GM21786 (cell line): ENCODE measurements at regions not wholly inside any gene's neighbourhood (a gene's known extent, or its start where the extent isn't known, plus 50 kb on each side); places are given as distances from the start of the nearest gene placed in this dataset.
"Not testable (repeated sequence)": the region's sequence is repeated elsewhere in the genome, so short reads cannot be mapped to it uniquely, and the experiment has no call there.

ENCODE experiments used
- ATAC-seq: cut with Tn5 transposase; IDR thresholded peaks from one replicate; pipeline ENCODE4 v1.9.1; 2021; ENCODE audit not compliant: unreplicated experiment

DNA sequence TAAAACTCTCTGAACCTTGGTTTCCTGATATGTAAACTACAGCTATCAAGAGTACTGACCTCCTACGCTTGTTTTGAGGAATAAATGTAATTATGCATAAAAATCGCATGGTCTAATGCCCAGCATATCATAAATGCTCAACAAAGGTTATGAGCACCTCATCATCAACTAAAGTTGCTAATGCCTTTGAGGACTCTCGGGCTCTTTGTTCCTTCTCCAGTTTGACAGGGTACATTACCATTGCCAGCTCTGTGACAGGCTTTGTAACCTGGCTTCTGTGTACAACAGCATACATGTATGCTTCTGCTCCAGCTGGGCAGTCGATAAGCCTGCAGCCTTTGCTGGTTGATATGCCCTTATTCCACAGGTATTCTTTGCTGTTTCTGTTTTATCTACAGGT, 95.2 kb downstream of the C9orf152 start:
- ATAC-seq, result no peak

DNA sequence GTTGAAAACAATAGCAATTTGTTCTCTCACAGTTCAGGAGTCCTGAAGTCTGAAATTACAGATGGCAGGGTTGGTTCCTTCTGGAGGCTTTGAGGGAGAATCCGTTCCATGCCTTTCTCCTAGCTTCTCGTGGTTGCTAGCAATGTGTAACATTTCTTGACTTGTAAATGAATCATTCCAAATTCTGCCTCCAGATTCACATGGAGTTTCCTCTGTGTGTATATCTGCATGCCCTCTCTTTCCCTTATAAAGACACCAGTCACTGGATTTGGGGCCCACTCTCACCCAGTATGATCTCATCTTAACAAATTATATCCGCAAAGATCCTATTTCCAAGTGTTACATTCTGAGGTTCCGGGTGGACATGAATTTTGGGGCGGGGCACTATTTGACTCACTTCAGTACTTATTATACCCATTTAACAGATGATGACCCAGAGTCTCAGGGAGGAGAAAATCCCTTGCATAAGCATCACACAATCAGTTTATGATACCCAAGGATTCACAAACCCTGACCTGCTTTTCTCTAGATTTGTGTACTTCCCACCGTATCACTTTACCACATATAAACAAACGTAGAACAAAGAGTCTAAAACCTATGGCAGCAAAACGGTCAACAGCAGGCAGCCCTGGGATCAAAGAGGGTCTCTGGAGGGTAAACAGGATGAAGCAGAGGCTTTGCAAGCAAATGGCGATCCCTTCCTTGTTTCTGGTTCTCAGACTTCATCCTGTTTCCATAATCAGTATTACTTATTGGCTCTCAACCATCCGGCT, 93.7 kb downstream of the C9orf152 start:
- ATAC-seq, result no peak

DNA sequence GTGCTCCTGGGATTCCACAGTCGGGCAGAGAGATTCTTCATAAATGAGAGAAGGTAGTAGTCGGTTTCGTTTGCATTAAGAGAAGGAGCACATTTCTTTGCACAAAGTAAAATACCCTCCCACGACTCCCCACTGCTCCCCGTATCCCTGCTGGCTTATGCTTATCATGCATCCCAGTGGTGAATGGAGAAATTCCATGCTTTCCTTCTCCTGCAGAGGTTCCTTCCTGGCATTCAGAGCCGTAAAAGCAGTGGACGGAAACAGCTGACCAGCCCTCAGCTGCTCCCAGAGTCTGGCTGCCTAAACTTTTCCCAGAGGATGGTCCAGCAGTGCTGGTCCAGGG, 93.1 kb downstream of the C9orf152 start:
- no peak for ATAC-seq

DNA sequence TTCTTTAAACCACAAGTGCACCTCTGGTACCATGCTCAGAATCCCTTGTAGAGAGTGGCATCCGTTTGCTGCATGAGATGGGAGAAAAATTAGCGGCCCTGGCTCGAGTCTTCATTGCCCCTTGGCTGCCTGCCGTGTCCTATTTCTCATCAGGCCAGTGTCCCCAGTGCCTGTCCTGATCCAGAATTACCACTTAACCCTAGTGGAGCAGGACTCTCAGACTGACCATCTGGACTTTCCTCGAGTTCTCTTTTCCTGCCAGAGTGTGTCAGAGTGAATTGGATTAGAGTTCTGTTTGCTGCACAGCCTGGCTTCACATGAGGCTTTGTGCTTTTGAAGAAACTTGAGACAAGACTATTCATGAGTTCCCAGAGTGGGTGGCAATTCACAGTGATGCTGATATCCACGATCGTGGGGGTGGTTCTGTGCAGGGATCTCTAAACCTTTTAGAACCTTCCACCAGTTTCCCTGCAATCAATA, 92.6 kb downstream of the C9orf152 start:
- ATAC-seq, result no peak

DNA sequence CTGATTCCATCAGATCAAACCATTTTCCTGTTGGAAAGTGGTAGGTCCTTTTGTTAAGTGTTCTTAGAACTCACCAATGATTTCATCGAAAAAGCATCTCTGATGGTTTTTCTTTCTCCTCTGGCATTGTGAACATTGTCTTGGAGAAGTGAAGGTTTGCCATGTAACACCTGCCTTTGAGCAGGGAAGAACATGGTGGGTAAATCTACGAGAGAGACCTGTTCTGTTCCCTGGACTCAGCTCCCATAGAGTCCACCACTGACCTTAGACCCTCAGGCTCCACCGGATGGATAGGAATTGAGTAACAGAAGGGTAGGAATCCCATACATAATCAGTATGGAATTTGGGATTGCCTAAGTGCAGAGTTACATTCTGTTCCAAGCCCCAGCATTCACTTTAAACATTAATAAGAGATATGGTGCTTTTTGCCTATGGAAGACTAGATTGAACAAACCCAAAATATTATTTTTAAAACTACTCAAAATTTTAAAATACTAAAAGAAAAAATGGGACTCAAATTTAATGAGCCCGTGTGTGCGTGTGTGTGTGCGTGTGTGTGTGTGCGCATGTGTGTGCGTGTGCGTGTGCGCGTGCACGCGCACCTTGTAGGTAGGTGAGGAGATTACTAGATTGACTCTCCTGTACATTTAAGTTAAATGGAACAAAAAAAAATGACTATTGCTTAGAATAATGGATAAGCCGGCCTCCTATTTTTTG, 92.0 kb downstream of the C9orf152 start:
- ATAC-seq, result no peak

DNA sequence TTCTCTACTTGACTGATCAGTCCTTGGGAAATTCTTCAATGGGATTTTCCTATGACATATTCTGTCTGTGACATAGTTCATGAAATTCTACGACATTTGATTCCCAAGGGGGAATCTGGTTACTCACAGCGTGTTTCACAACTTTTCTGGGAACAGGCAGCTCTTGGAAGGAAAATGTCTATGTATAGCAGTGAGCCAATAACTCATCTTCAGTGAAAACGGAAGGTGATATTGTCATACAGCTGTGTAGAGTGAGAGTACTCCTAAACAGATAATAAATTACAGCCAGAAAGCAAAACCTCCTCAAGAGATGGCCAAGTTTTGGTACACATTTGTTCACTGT, 91.4 kb downstream of the C9orf152 start:
- ATAC-seq, result no peak

DNA sequence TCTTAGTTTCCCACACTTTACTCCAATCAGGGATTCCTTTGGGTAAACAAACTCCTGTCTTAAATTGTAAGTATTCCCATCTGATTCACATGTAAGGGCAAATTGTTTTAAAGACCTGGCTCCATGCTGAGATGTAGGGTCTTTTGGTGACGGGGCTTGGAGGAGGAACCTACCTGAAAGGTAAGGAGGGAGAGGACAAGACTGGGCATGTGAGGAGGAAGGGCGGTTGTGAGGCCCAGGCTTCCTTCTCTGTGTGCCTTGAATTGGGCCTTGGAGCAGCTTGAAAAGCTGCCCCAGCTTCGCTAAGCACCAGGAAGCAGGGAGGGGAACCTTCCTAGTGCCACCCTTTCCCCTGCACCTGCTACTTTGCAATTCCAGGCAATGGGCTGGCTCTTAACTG, 86.8 kb downstream of the C9orf152 start:
- no peak for ATAC-seq

DNA sequence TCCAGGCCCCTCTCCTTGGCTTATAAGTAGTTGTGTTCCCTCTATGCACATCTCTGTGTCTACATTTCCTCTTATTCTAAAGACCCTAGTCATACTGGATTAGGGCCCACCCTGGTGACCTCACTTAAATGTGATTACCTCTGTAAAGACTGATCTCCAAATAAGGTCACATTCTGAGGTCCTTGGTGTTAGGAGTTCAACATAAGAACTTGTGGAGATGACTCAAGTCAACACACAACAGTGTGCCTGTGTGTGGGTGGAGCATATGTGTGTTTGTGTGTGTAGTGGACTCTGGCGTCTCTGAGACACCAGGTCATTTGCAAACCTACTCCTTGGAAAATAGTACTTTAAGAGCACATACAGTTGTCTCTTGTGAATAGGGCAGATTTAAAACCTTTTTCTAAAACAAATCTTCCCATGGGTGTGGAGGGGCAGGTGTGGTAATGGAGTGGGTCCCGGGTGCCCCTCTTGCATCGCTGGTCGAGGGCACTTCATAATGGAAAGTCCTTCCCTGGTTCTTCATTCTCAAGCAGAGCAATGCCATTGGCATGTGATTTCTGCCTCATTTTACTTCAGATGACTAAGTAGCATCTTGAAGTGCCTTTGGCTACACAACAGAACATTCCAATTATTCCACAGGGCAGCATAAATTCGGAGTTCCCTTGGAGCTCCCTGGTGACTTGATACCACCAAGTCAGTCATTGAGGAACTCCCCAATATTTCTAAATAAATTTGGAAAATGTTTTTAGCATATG, 84.4 kb downstream of the C9orf152 start:
- ATAC-seq, result no peak

DNA sequence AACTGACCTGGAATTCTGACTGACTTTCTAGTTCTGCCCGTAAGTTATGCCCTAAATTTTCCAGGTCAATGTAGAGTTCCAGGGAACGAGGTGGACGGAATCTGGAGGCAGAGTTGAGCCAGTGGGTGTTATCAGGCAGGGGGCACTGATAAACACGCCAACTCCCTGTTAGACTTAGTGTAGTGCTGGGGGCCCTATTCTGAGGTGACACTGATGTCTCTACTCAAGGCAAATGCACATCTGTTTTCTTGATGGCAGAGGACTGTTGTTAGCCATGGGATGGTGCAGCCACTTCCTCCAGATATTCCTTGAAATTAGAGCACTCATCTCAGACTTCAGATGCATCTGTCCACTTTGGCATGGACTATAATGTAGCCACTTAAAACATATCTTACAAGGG, 83.5 kb downstream of the C9orf152 start:
- ATAC-seq, result no peak

DNA sequence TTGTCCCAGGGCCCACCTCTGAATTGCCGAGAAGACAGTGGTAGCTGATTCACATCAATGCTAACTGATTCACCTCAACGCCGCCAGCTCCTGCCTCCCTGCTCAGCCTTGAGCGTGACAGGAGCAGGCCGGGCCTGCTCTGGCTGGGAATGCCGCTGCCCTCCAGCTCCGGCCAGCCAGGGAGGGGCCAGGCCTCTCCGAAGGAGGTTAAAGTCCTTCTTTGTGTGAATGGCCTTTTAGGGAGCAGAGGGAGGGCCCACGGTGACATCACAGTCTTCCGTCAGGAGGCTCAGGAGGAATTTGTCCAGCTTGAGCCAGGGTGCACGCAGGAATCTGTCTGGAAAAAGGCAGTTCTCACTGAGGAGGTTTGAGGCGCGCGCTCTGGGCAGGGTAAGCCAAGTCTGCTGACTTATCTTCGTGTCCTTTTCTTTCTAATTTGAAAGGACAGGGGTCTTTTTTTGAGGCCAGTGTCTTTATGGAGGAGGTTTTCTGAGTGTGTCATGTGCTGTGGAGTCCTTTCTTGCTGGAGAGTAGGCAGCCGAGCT, 82.7 kb downstream of the C9orf152 start:
- ATAC-seq, result no peak

DNA sequence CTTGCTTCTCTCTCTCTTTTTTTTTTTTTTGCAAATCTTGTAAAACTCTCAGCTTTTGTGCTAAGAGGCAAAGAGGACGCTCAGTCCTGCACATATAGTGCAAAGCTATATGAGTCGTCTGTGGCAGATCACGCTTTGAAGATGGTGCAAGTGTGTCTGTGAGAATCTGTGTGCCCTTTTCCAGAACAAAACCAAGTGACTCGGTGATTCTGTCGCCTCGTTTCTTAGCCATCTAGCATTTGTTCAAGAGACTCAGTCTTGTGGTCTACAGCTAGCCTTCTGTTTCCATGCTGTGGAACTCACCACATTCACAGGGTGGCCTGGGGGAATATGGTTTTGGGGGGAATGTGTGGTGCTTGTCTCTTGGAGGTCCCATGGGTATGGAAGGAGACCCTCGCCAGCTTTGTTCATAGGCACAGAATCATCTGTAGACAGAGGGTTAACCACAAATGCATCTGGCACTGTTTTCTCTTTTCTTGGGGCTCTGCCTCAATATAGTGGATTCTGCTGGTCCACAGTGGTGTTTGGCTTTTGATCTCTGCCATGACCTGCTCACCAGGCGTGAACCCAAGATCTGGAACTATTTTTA, 82.1 kb downstream of the C9orf152 start:
- ATAC-seq, result no peak

DNA sequence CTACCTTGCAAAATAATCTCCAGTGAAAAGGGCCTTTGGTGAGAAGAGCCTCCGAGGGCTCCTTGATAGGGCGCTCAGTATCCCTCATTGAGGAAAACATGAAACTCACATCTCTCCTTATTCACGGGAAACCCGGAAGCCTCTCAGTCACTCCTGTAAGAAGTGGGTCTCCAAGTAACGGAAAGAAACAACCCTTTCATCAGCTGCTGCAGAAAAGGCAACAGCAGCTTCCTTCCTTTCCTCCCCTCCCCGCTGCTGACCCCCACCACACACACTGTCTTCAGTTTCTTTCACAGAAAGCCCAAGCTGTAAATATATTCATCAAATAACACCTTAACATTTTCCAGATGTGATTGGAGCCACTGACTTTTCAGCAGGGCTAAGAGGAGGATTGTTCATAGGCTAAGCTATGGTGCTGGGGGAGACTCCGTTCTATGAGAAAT, 81.4 kb downstream of the C9orf152 start:
- no peak for ATAC-seq

DNA sequence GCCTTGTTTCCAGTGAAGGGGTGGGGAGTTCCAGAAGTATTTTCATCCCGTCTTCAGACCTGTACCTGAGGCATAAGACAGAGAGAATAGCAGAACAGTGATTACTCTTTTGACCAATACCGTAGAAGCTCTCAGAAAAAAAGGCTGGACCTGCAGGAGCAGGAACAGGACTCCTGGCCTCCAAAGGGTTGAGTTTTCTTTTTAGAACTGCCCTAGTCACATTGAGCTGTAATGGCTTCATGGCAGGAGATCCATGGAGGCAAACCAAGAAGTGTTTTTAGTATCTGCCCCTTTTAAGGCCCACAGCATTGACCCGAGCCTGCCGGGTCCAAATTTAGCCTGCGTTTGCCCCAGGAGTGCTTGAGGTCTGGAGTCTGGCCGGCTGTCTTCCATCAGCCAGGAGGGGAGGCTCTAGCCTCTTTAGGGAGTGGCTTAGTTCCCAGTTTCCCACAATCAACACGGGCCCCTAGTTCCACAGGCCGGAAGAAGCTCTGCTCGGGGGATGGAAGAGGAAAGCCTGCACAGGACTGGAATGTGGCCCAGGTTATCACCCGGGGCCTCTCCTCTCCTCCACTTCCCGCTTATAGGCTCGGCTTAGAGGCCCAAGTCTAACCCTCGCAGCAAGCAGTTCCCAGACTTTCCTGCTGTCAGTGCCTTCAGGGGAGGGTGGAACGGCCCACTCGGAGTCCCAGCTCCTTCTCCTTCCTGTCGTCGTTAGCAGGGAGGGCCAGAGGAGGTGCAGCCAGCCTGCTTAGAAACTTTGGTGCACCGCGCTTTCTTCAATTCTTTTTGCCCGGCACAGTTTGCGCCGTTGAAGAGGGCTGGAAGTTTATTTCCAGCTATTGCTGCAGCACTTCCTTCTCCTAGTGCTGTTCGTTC, 80.7 kb downstream of the C9orf152 start:
- no peak for ATAC-seq

DNA sequence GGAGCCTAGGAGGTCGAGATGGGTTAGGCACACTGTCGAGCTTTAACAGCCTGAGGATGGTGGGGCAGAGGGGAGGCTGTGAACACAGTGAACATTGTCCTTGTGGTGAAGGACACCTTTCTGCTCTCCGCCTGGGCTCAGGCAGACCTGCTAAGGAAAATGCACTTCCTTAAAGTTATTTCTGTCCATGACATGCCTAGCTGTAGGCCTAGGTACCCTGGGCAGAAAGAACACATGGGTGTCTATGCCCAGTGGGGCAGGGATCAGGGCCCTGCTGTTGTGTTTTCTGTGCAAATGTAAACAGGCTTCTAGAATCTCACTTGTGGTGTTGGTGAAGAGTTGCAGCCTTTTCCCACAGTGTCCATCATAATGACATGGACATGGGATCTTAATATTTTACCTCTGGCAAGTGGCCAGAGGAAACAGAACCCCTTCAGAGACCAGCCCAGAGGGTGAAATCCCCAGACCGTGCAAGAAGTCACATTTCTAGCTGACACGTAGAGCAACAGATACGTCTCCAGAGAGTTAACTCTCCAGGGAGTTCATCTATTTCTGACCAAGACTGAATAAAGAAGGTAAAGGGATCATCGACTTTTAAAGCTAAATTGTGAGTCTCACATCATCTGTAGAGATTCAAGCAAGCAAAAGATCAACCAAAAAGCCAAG, 79.2 kb downstream of the C9orf152 start:
- ATAC-seq, result peak; percentile 77

DNA sequence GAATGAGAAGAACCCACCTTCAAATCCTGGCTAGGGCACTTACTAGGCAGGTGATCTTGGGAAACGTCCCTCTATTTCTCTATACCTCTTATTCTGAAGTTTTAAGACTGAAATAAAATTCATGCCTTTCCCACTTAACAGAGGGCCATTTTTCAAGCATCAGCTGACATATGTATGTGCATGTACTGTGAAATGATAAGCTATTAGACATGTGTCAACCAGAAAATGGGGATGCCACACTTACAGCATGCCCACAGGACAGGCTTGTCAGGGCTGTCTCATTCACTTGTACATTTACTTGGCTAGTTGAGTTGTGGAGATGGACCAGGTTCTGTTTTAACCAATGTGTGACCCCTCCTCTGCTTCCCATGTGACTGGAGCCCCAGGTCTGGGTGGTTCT, 78.5 kb downstream of the C9orf152 start:
- peak; percentile 18 for ATAC-seq

DNA sequence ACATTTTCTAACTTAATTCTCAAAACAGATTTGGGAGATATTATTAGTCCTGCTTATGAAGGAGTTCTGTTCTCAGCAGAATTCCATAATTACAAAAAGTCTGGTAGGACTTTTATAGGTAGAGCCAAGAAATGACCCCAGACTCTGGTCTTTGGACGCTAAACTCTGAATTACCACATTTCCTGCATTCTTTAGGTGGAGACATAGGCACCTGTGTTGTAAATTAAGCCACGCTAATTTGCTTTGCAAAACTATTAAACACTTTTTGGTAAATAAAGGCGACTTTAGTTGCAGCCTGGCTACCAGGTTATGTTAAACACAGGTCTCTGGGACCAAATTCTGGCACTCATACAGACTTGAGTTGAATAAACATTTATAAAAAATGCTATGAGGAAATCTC, 77.7 kb downstream of the C9orf152 start:
- ATAC-seq, result no peak

DNA sequence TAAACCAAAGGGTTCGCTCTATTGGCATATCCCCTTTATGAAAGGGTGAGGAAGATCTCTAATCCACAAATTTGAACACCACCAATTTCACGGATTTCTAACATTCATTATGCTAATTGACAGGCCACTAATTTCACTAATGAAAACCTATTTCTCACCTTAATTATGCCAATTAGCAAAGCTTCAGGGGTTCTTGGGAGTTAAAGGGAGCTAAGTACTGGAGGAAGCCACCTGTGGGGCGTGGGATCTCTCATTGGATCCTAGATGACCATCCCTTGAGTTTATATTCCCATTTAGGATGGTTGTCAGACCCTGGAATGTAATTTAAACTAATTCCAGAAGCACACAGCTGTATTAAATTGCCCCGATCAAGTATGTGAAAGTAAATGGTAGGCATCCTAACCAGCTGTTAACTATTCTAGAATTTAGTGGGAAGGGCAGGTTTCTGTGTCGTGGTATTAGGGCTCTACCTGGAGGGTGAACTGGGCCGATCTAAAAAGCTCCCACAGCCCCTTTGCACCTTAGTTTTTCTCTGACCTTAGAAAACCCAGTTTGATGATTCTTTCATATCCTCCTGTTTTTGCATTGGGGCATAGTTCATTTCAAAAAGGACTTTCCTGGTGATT, 77.1 kb downstream of the C9orf152 start:
- no peak for ATAC-seq

DNA sequence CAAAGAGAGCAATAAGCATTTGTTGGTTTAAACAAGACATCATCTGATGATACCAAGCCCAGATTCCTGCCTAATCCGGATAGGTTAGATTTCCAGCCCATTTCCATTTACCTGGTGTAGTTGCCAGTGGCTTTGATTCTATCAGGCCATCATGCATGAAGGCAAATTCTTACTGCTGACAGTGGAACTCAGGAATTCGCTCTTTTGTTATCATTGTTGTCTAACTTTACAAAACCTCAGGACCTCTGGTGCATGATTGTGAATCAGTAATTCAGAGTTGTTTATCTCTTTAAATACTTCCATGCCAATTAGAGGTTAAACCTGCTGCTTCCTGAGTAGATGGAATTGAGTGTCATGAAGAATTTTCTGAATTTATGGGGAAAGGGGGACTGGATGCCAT, 76.5 kb downstream of the C9orf152 start:
- ATAC-seq, result no peak

DNA sequence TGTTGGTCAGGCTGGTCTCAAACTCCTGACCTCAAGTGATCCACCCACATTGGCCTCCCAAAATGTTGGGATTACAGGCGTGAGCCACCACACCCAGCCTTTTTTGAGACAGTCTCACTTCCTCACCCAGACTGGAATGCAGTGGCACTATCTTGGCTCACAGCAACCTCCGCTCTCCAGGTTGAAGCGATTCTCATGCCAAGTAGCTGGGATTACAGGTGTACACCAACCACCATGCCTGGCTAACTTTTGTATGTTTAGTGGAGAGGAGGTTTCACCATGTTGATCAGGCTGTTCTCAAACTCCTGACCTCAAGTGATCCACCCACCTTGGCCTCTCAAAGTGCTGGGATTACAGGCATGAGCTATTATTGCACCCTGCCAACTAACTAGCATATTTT, 75.4 kb downstream of the C9orf152 start:
- ATAC-seq, result not testable (repeated sequence)
